ENCODE measurements at regions not wholly inside any gene's neighbourhood (a gene's known extent, or its start where the extent isn't known, plus 50 kb on each side); places are given as distances from the start of the nearest gene placed in this dataset.

GRCh38 chr20:42020316-42020715 is 402.1 kb upstream of the CHD6 start:
- DNase-seq, result no peak

DNA sequence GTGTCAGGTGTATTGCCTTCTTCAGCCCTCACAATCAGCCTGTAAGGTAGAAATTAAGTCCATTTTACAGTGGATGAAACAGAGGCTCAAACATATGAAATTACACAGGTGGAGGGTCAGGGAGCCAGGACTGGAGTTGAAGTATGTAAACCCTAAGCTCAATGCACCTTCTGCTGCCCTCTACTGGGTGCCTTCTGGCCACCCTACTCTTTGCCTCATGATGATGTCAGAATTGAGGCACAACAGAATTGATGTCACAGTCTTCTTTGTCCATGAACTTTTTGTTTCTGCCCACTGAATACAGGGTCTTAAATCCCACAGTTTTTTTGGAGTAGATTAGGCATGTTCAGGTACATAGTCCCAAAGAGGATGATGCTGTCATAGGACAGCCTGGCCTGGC is 400.8 kb upstream of the CHD6 start:
- DNase-seq, result peak; percentile 1

DNA sequence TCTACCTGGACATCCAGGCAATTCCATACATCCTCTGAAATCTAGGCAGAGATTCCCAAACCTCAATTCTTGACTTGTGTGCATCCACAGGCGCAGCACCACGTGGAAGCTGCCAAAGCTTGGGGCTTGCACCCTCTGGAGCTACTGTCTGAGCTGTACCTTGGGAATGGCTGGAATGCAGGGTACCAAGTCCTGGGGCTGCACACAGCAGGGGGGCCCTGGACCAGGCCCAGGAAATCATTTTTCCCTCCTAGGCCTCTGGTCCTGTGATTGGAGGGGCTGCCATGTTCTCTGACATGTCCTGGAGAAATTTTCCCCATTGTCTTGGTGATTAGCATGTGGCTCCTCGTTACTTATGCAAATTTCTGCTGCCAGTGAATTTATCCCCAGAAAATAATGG is 391.9 kb upstream of the CHD6 start:
- no peak for DNase-seq

- no peak for DNase-seq
These were observed 389.1 kb upstream of the CHD6 start for GRCh38 chr20:42007251-42007650.

GRCh38 chr20:42005211-42005610 is 387.0 kb upstream of the CHD6 start:
- DNase-seq, result no peak

DNA sequence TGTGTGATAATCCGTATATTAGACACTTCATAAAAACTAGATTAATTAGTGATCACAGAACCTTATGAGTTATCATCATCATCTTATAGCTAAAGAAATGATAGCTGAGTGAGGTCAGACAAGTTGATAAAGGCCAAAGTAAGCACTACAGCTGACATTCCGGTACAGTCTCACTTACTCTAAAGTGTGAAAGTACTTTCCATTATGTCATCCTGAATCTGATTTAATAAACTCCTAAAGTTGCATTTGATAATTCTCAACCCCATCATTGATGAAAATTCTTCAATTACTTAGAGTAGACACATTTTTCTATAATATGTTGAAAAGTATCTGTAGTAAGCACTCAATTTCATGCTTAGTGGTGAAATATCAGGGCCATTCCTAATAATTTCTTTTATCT is 385.2 kb upstream of the CHD6 start:
- DNase-seq, result no peak

- no peak for DNase-seq
These were observed 380.6 kb upstream of the CHD6 start for GRCh38 chr20:41998539-41999341.

DNA sequence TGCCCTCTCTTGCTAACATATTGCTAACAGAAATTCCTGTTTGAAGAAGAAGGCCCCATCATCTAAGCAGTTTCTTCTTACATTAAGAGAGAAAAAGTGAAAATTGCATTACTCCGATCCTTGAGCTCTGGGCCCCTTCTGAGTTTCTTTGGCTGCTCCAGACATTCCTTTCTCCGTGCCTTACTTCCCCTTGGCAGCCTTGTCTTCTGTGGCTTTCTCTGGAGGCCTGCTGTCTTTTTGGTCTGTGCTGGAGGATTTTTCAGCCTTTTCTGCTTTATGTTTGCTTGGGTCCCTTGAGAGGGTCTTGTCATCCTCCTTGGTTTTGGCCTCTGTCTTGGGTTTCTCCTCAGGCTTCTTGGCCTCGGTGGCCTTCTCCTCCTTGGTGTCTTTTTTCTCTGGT is 378.8 kb upstream of the CHD6 start:
- no peak for DNase-seq

DNA sequence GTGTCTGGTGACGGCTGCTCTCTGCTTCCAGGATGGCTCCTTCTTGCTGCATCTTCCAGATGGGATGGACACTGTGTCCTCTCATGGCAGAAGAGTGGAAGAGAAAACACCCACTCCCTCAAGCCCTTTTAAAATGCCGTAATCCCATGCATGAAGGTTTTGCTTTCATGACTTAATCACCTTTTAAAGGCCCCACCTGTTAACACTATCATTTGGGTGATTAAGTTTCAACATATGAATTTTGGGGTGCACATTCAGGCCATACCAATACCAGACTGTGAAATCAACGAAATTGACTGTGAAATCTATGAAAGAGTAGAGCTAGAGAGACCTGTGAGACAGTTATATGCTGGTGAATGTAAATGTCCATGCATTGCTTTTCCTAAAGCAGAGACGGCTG is 374.3 kb upstream of the CHD6 start:
- DNase-seq, result no peak

- DNase-seq, result no peak
These were observed 373.2 kb upstream of the CHD6 start for GRCh38 chr20:41991412-41991811.

DNA sequence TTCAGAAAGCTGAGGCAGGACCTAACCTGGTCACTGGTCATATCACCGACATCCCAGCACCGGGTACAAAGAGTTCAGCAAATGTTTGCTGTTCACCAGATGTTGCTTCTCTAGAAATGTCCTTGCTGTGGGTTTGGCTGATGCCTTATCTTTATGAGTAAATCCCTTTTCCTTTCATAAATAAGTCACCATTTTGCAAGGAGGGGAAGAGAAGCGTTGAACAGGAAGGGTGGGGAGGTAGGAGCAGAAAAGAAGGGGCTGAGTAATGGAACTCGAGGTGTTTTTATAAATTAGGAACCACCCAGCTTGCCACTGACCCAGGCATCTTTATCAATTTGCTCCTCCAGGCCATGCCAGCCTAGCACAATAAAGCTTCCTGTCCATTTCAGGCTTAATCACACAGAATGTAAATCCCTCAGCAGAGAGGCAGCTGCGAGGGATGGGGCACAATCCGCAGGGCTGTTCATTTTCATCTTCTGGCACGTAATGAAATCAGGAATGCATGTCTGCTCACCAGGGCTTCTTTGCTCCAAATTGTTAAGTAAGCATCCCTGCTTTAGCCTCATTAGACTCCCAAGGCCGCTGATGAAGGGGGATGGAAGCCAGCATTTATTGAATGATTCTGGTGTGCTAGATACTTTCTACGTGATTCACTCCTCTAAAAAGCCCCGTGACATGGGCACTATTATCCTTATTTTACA is 371.9 kb upstream of the CHD6 start:
- DNase-seq, result no peak

GRCh38 chr20:41989039-41989679 is 371.0 kb upstream of the CHD6 start:
- no peak for DNase-seq

- no peak for DNase-seq
These were observed 365.9 kb upstream of the CHD6 start for GRCh38 chr20:41984031-41984430.

DNA sequence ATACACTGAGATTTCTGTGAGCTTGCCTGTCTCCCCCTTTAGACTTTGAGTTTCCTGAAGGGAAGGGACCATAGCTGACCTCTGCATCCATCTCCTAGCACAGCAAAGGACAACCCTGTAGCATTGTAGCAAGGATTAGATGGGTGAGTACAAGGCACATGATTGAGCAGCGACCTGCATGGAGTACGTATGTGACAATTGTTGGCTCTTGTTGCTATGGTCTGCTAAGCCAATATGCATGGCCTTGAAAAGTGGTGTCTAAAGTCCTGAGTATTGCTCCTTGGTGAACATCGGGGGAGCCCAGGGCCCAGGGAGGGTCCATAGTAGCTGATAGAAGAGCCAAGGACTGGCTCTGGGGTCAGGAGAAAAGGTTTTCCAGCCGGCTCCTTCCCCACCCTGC is 365.0 kb upstream of the CHD6 start:
- no peak for DNase-seq

DNA sequence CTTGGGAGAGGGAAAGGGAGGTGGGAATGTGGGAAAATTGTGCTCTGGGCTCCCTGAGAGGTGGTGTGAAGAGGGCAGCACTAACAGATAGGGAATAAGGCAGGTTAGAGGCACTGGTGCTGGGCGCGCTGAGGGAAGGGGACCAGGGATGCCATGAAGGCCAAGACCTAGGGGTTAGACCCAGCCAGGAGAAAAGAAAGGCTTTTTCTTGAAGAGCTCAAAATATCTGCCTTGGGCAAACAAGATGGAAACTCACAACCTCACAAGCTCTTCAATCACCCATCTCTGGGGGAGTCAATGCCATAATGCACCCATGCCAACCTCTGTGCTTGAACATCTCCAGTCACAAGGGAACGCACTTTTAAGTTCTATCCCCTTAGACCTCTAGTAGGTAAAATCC is 363.6 kb upstream of the CHD6 start:
- DNase-seq, result no peak

- DNase-seq, result no peak
These were observed 360.7 kb upstream of the CHD6 start for GRCh38 chr20:41978875-41979274.

DNA sequence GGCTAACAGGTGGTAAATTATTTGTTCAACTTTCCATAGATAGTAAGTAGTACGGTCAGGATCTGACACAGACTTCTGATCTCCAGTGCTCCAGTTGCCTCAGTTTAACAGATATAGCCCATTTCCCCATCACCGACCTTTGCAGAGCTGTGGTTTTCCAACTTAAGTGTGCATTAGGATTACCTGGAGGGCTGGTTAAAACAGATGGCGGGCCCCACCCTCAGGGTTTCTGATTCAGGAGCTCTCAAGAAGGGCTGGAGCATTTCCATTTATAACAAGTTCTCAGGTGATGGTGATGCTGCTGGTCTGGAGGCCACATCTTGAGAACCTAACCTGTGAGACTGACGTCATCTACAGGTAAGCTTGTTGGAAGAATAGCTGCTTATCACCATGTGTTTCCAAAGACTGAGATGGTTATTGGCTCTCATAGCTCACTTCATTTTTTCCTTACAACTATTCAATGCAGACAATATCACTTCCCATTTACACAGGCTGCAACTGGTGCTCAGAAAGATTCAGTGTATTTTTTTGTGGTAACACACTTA is 360.1 kb upstream of the CHD6 start:
- DNase-seq, result no peak

- DNase-seq, result no peak
These were observed 351.5 kb upstream of the CHD6 start for GRCh38 chr20:41969656-41970055.

GRCh38 chr20:41960166-41960565 is 342.0 kb upstream of the CHD6 start:
- DNase-seq, result no peak

- DNase-seq, result no peak
These were observed 340.2 kb upstream of the CHD6 start for GRCh38 chr20:41958391-41958790.

GRCh38 chr20:41956338-41957074 is 338.3 kb upstream of the CHD6 start:
- peak; percentile 31 for DNase-seq

GRCh38 chr20:41952166-41952565 is 334.0 kb upstream of the CHD6 start:
- DNase-seq, result no peak

DNA sequence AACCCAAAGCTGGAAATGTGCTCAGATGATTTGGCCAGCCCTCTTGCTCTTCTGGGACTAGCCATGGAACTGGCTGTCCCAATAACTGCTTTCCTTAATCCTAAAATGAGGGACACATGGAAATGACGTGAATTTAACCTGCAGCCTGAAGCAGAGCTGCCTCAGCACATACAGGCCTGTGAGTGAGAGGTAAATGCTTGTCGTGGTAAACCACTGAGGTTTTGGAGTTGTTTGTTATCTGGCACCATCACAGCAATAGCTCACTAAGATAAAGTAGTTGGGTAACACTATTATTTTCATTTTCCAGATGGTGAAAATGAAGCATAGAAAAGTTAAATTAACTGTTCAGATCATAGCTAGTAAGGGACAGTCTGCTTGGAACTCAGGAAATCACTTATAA is 333.4 kb upstream of the CHD6 start:
- no peak for DNase-seq
